ENCODE measurements at regions not wholly inside any gene's neighbourhood (a gene's known extent, or its start where the extent isn't known, plus 50 kb on each side); places are given as distances from the start of the nearest gene placed in this dataset.

DNA sequence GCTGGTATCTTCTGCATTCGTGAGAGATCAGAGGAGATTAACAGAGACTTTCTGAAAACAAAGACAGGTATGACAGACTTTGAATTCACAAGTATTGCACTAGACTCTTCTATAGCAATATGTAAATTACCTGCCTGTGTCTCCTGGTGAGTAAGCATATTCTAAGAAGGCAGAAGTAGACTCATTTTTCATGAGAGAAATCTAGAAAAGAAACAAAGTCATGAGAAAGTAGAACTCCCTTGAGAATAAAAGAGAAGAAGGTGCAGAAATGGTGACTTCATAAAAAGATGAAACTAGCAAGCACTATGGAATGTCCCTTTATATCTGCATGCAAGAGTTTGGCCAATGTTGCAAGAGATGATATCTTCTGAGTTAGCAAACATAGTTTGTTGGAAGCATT lies 419.8 kb downstream of the DMRT2 start:
- no peaks in the 10 kb centered on the region for H3F3A ChIP-seq (ENCODE audit: insufficient read depth)
- no peak overlapping the region for H3K4me2 ChIP-seq (ENCODE audit: low read depth, low read length, poor library complexity, severe bottlenecking)
- TF ChIP-seq, protein P1, sequence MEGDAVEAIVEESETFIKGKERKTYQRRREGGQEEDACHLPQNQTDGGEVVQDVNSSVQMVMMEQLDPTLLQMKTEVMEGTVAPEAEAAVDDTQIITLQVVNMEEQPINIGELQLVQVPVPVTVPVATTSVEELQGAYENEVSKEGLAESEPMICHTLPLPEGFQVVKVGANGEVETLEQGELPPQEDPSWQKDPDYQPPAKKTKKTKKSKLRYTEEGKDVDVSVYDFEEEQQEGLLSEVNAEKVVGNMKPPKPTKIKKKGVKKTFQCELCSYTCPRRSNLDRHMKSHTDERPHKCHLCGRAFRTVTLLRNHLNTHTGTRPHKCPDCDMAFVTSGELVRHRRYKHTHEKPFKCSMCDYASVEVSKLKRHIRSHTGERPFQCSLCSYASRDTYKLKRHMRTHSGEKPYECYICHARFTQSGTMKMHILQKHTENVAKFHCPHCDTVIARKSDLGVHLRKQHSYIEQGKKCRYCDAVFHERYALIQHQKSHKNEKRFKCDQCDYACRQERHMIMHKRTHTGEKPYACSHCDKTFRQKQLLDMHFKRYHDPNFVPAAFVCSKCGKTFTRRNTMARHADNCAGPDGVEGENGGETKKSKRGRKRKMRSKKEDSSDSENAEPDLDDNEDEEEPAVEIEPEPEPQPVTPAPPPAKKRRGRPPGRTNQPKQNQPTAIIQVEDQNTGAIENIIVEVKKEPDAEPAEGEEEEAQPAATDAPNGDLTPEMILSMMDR (IDR thresholded peaks at IDR 0.05; ENCODE audit: insufficient read depth, low read length, poor library complexity, severe bottlenecking), result no peak
- no peak for TF ChIP-seq EZH2phosphoT487 (conservative IDR thresholded peaks at IDR 0.05; ENCODE audit: low read length)
- no peaks in the 10 kb centered on the region for H3K79me2 ChIP-seq (ENCODE audit: insufficient read depth, low read length)
- no peak overlapping the region for H3K4me3 ChIP-seq (ENCODE audit: insufficient read depth, low read length, poor library complexity, severe bottlenecking)
- no peaks in the 10 kb centered on the region for H3K9me2 ChIP-seq (replicated peaks; ENCODE audit: insufficient read depth, low read length)
- no peak overlapping the region for H3K9ac ChIP-seq (ENCODE audit: low read length)
- H2AFZ ChIP-seq (ENCODE audit: low read depth, low read length, severe bottlenecking), result no peak overlapping the region
- H3K27ac ChIP-seq (ENCODE audit: low read depth, low read length), result no peak overlapping the region
- no peaks in the 10 kb centered on the region for H3K36me3 ChIP-seq (ENCODE audit: low read length)
- H4K20me1 ChIP-seq (ENCODE audit: low read depth, low read length), result no peaks in the 10 kb centered on the region
- no peaks in the 10 kb centered on the region for H3K27me3 ChIP-seq (ENCODE audit: low read length)
- no peaks in the 10 kb centered on the region for H3K9me3 ChIP-seq (ENCODE audit: insufficient read depth, low read length)

DNA sequence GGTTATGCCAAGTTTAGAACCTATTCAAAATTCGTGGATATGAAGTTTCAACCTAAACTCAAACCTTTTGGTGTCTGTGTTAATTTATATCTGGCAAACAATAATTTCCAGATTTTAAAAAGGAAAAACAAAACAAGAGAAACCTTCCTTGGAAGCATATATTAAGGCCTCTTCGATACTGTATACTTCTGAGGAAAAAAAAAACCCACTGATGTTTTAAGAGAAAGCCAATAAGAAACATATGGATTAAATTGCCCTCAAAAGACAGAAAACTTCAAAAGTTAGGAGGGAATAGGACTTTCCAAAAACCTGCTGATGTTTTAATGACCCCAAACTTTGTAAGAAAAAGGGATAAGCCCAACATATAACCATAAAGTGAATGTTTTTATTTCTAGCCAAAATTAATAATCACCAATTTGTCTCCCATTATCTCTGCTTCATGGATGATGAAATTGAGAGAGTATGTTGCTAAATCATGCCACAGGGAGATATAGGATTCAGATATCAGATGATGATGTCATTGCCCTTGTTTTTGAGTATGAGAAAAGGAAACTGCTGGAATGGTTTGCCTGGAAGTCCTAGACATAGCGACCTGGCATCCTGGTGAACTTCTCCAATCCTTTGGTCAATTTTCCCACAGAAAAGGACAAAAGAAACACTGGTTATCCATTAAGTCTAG lies 423.9 kb downstream of the DMRT2 start:
- H3K9me2 ChIP-seq (replicated peaks; ENCODE audit: insufficient read depth, low read length), result no peaks in the 10 kb centered on the region
- no peaks in the 10 kb centered on the region for H3K79me2 ChIP-seq (ENCODE audit: insufficient read depth, low read length)
- TF ChIP-seq, protein P1 (IDR thresholded peaks at IDR 0.05; ENCODE audit: insufficient read depth, low read length, poor library complexity, severe bottlenecking), result no peak
- TF ChIP-seq EZH2phosphoT487 (conservative IDR thresholded peaks at IDR 0.05; ENCODE audit: low read length), result no peak
- H3K9me3 ChIP-seq (ENCODE audit: insufficient read depth, low read length), result no peaks in the 10 kb centered on the region
- H3K4me2 ChIP-seq (ENCODE audit: low read depth, low read length, poor library complexity, severe bottlenecking), result no peak overlapping the region
- no peak overlapping the region for H3K9ac ChIP-seq (ENCODE audit: low read length)
- no peaks in the 10 kb centered on the region for H3F3A ChIP-seq (ENCODE audit: insufficient read depth)
- H3K27me3 ChIP-seq (ENCODE audit: low read length), result no peaks in the 10 kb centered on the region
- no peak overlapping the region for H3K27ac ChIP-seq (ENCODE audit: low read depth, low read length)
- no peak overlapping the region for H3K4me3 ChIP-seq (ENCODE audit: insufficient read depth, low read length, poor library complexity, severe bottlenecking)
- no peaks in the 10 kb centered on the region for H3K36me3 ChIP-seq (ENCODE audit: low read length)
- H4K20me1 ChIP-seq (ENCODE audit: low read depth, low read length), result no peaks in the 10 kb centered on the region
- no peak overlapping the region for H2AFZ ChIP-seq (ENCODE audit: low read depth, low read length, severe bottlenecking)

DNA sequence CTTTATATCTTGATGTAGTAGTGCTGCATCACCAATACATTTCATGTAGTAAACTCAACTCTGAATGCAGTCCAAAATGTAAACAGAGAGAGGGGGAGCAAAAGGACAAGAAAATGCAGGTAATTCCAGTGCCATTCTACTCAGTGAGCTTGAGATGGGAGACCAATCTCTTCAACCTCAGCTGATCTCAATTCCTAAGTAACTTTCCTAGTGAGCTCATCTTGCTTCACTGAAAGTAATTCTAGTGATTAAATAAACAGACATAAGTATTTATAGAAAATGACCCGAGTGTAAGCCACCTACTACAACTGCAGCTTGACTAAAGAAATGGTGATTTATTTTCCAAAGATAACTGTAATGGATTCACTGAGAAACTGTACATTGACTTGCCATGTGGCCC lies 424.5 kb downstream of the DMRT2 start:
- no peaks in the 10 kb centered on the region for H3F3A ChIP-seq (ENCODE audit: insufficient read depth)
- no peaks in the 10 kb centered on the region for H4K20me1 ChIP-seq (ENCODE audit: low read depth, low read length)
- H3K27me3 ChIP-seq (ENCODE audit: low read length), result no peaks in the 10 kb centered on the region
- H3K9me3 ChIP-seq (ENCODE audit: insufficient read depth, low read length), result no peaks in the 10 kb centered on the region
- H3K9ac ChIP-seq (ENCODE audit: low read length), result no peak overlapping the region
- H2AFZ ChIP-seq (ENCODE audit: low read depth, low read length, severe bottlenecking), result no peak overlapping the region
- TF ChIP-seq, protein P1 (IDR thresholded peaks at IDR 0.05; ENCODE audit: insufficient read depth, low read length, poor library complexity, severe bottlenecking), result no peak
- TF ChIP-seq EZH2phosphoT487 (conservative IDR thresholded peaks at IDR 0.05; ENCODE audit: low read length), result no peak
- H3K27ac ChIP-seq (ENCODE audit: low read depth, low read length), result no peak overlapping the region
- H3K4me3 ChIP-seq (ENCODE audit: insufficient read depth, low read length, poor library complexity, severe bottlenecking), result no peak overlapping the region
- H3K4me2 ChIP-seq (ENCODE audit: low read depth, low read length, poor library complexity, severe bottlenecking), result no peak overlapping the region
- H3K36me3 ChIP-seq (ENCODE audit: low read length), result no peaks in the 10 kb centered on the region
- H3K9me2 ChIP-seq (replicated peaks; ENCODE audit: insufficient read depth, low read length), result no peaks in the 10 kb centered on the region
- no peaks in the 10 kb centered on the region for H3K79me2 ChIP-seq (ENCODE audit: insufficient read depth, low read length)
